SK-N-SH (cell line): ENCODE measurements at regions not wholly inside any gene's neighbourhood (a gene's known extent, or its start where the extent isn't known, plus 50 kb on each side); places are given as distances from the start of the nearest gene placed in this dataset.

Experiments
- CTCF ChIA-PET: fragments of 300-600, 350-600 bp; formaldehyde crosslinking; extraction: SDS; loops from one replicate; lab custom pipeline; 2021; lab: Yijun Ruan, JAX
- POLR2A ChIA-PET: fragments of 350-600 bp; sonication (Branson Sonifier 250); formaldehyde crosslinking; extraction: SDS; loops from one replicate; lab custom pipeline; 2020; ENCODE audit warnings: antibody characterized with exemption, inconsistent platforms; lab: Yijun Ruan, JAX
- DNase-seq: peaks from one replicate; pipeline ENCODE4 v3.0.0; 2012
- H2AFZ ChIP-seq: fragments of 200-600 bp; sonication (generic); 2 replicates; pipeline ENCODE4 v1.8.1; 2016; ENCODE audit warnings: antibody characterized with exemption, mild to moderate bottlenecking, low read depth
- H3F3A ChIP-seq: fragments of 200-600 bp; sonication (generic); replicated peaks from 2 replicates; pipeline ENCODE3; 2016; ENCODE audit warnings: antibody characterized with exemption, mild to moderate bottlenecking; ENCODE audit not compliant: insufficient read depth
- H3K27ac ChIP-seq, 2 experiments: fragments of 200-500 bp in 1 of 2; fragments of 200-600 bp in 1 of 2; sonication (Bioruptor generic) in 1 of 2; sonication (generic), shearing (Covaris generic) in 1 of 2; 2 replicates each; pipeline versions ENCODE4 v1.5.1 to v1.6.1; 2014 to 2016; ENCODE audit warnings: low read depth in 2 of 2, inconsistent platforms in 1 of 2, low read length in 1 of 2, mild to moderate bottlenecking in 1 of 2, mixed read lengths in 1 of 2
- H3K27me3 ChIP-seq: fragments of 200-600 bp; sonication (generic), shearing (Covaris generic); 2 replicates; pipeline ENCODE4 v1.6.1; 2016; ENCODE audit warnings: mixed run types; ENCODE audit not compliant: insufficient read depth
- H3K36me3 ChIP-seq, 2 experiments: fragments of 200-500 bp in 1 of 2; fragments of 200-600 bp in 1 of 2; sonication (Bioruptor generic) in 1 of 2; sonication (generic) in 1 of 2; replicated peaks in 1 of 2; 2 replicates each; pipeline versions ENCODE3 to v1.5.1; 2014 to 2016; ENCODE audit warnings: low read length in 1 of 2, mild to moderate bottlenecking in 1 of 2; ENCODE audit not compliant: insufficient read depth in 2 of 2, control insufficient read depth in 1 of 2
- H3K4me1 ChIP-seq, 2 experiments: fragments of 200-500 bp in 1 of 2; fragments of 200-600 bp in 1 of 2; sonication (Bioruptor generic) in 1 of 2; sonication (generic), shearing (Covaris generic) in 1 of 2; 2 replicates each; pipeline versions ENCODE4 v1.5.1 to v1.6.1; 2014 to 2016; ENCODE audit warnings: low read depth in 1 of 2, low read length in 1 of 2, mixed run types in 1 of 2; ENCODE audit not compliant: insufficient read depth in 2 of 2, control insufficient read depth in 1 of 2
- H3K4me2 ChIP-seq: fragments of 200-600 bp; sonication (generic), shearing (Covaris generic); 2 replicates; pipeline ENCODE4 v1.6.1; 2017; ENCODE audit warnings: mixed run types
- H3K4me3 ChIP-seq, 2 experiments: fragments of 200-500 bp in 1 of 2; fragments of 200-600 bp in 1 of 2; sonication (Bioruptor generic) in 1 of 2; sonication (generic), shearing (Covaris generic) in 1 of 2; 2 replicates each; pipeline versions ENCODE4 v1.5.1 to v1.8.1; 2014 to 2016; ENCODE audit warnings: low read depth in 2 of 2, inconsistent platforms in 1 of 2, low read length in 1 of 2, mild to moderate bottlenecking in 1 of 2, mixed read lengths in 1 of 2, moderate library complexity in 1 of 2
- H3K79me2 ChIP-seq: fragments of 200-600 bp; sonication (generic); 2 replicates; pipeline ENCODE4 v1.8.1; 2017; ENCODE audit warnings: mild to moderate bottlenecking; ENCODE audit not compliant: insufficient read depth
- H3K9ac ChIP-seq: fragments of 200-600 bp; sonication (generic); 2 replicates; pipeline ENCODE4 v1.6.1; 2017; ENCODE audit warnings: mixed run types
- H3K9me2 ChIP-seq: fragments of 200-600 bp; sonication (generic); 2 replicates; pipeline ENCODE4 v1.6.1; 2017; ENCODE audit warnings: mixed run types
- H3K9me3 ChIP-seq: fragments of 200-600 bp; sonication (generic); 2 replicates; pipeline ENCODE4 v1.6.1; 2017; ENCODE audit warnings: mixed run types, mild to moderate bottlenecking, moderate library complexity
- H4K20me1 ChIP-seq: fragments of 200-600 bp; sonication (generic); 2 replicates; pipeline ENCODE4 v1.6.1; 2017; ENCODE audit warnings: mild to moderate bottlenecking, mixed run types; ENCODE audit not compliant: insufficient read depth
- CHD2 ChIP-seq: fragments of 150-350 bp; IDR thresholded peaks from 2 replicates; pipeline ENCODE4 v1.6.1; 2018; ENCODE audit warnings: low read length; ENCODE audit not compliant: partially characterized antibody
- ELF1 ChIP-seq: IDR thresholded peaks from 2 replicates; pipeline ENCODE4 v1.4.0; 2012
- EP300 ChIP-seq, 2 experiments: IDR thresholded peaks; 2 replicates each; pipeline versions ENCODE4 v1.4.0 to v1.6.1; 2012; ENCODE audit warnings: borderline replicate concordance in 1 of 2, low read depth in 1 of 2, low read length in 1 of 2
- FOXJ3 ChIP-seq: sonication (generic); formaldehyde crosslinking; IDR thresholded peaks from 2 replicates; pipeline ENCODE4 v1.5.1; 2020; ENCODE audit warnings: mild to moderate bottlenecking, missing genetic modification reagents
- GABPA ChIP-seq: IDR thresholded peaks from 2 replicates; pipeline ENCODE4 v1.4.0; 2012; ENCODE audit warnings: low read depth, mild to moderate bottlenecking
- MEF2A ChIP-seq: IDR thresholded peaks from 2 replicates; pipeline ENCODE4 v1.4.0; 2012; ENCODE audit warnings: low read depth, borderline replicate concordance
- MXI1 ChIP-seq: IDR thresholded peaks from 2 replicates; pipeline ENCODE4 v1.6.1; 2012; ENCODE audit warnings: mild to moderate bottlenecking, low read depth, low read length, improper control_type of control experiment
- NFIC ChIP-seq: IDR thresholded peaks from 2 replicates; pipeline ENCODE4 v1.4.0; 2012; ENCODE audit warnings: borderline replicate concordance
- NRF1 ChIP-seq: IDR thresholded peaks from 2 replicates; pipeline ENCODE4 v1.6.1; 2012; ENCODE audit warnings: low read depth, mild to moderate bottlenecking, low read length
- RAD21 ChIP-seq: IDR thresholded peaks from 2 replicates; pipeline ENCODE4 v1.6.1; 2012; ENCODE audit warnings: mild to moderate bottlenecking, low read length
- RCOR1 ChIP-seq: fragments of 150-350 bp; IDR thresholded peaks from 2 replicates; pipeline ENCODE4 v1.6.1; 2017; ENCODE audit warnings: antibody characterized with exemption, low read length
- RFX5 ChIP-seq: IDR thresholded peaks from 2 replicates; pipeline ENCODE4 v1.6.1; 2012; ENCODE audit warnings: mild to moderate bottlenecking, improper control_type of control experiment, low read length
- TAF1 ChIP-seq: IDR thresholded peaks from 2 replicates; pipeline ENCODE4 v1.6.1; 2012; ENCODE audit warnings: low read depth, mild to moderate bottlenecking, low read length, moderate library complexity, borderline replicate concordance
- TEAD4 ChIP-seq: IDR thresholded peaks from 2 replicates; pipeline ENCODE4 v1.4.0; 2012; ENCODE audit warnings: mild to moderate bottlenecking, borderline replicate concordance; ENCODE audit not compliant: insufficient read depth
- ZBTB33 ChIP-seq: IDR thresholded peaks from 2 replicates; pipeline ENCODE4 v1.4.0; 2012; ENCODE audit warnings: low read depth, borderline replicate concordance
- WGBS: methylation state at CpG from one replicate; pipeline ENCODE4 v1.1.6; 2017; ENCODE audit warnings: low lambda C conversion rate; 5-methylcytosine and 5-hydroxymethylcytosine counted together
- TF ChIP-seq, protein P1 (sequence below): fragments of 150-350 bp; IDR thresholded peaks from 2 replicates; pipeline ENCODE4 v1.6.1; 2017; ENCODE audit warnings: antibody characterized with exemption, low read length, low read depth, borderline replicate concordance
- TF ChIP-seq, protein P2 (sequence below): fragments of 200-600 bp; sonication (generic); IDR thresholded peaks from 2 replicates; pipeline ENCODE4 v1.6.1; 2017; ENCODE audit warnings: antibody characterized with exemption, mild to moderate bottlenecking, moderate library complexity
- TF ChIP-seq, protein P3 (sequence below): IDR thresholded peaks from 2 replicates; pipeline ENCODE4; 2012

DNA sequence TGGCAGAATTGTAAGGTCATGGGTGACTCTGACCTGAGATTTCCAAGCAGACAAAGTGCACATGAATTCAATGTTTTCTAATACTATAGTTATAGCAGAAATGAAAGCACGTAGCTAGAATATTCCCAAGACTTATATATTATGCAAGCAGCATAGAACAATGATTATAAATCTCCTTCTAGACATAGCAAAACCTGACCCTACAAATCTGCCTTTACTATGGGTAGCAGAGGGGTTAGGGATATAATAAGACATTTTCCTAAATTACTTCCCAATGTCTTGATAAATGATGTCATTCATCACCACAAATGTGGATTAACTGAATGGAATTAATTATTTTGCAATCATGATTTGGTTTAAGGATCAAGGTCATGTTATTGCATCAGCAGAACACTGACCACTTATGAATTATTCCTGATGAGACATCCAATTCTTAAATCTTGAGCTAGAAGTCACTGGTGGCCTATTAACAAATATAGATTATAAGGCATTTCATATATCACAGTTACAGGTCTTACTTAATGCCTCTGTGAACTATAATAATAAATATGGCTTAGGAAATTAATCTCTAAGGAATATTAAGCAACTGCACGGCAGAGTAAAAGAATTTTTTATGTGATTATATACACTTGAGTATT lies 776.6 kb downstream of the AMY1C start:
- CTCF ChIA-PET, result no interaction called here
- H3K27ac ChIP-seq, result no peak overlapping the region

More for the DNA sequence above, 776.6 kb downstream of the AMY1C start:
- no peak overlapping the region for H3K4me2 ChIP-seq
- WGBS, result 23% methylated on average over 2 of the region's 2 CpGs
- no peaks in the 10 kb centered on the region for H3K4me1 ChIP-seq
- no peak overlapping the region for H3K9ac ChIP-seq
- no peaks in the 10 kb centered on the region for H3F3A ChIP-seq
- DNase-seq, result no peak
- no peak overlapping the region for H3K4me3 ChIP-seq
- POLR2A ChIA-PET, result no interaction called here
- H3K36me3 ChIP-seq, result no peaks in the 10 kb centered on the region
- no peaks in the 10 kb centered on the region for H4K20me1 ChIP-seq
- no peaks in the 10 kb centered on the region; the same call in 1 of the 2 replicates for H3K9me3 ChIP-seq
- TF ChIP-seq EP300 (IDR thresholded peaks at IDR 0.05; ENCODE audit: borderline replicate concordance in 1 of 2, low read depth in 1 of 2, low read length in 1 of 2) (no peak), RCOR1 (no peak), RAD21 (no peak), CHD2 (no peak), GABPA (no peak), TAF1 (no peak), MEF2A (no peak), RFX5 (no peak), NRF1 (no peak), TEAD4 (no peak), FOXJ3 (no peak), ELF1 (no peak), MXI1 (no peak), NFIC (no peak), ZBTB33 (no peak)
- TF ChIP-seq, protein P1, sequence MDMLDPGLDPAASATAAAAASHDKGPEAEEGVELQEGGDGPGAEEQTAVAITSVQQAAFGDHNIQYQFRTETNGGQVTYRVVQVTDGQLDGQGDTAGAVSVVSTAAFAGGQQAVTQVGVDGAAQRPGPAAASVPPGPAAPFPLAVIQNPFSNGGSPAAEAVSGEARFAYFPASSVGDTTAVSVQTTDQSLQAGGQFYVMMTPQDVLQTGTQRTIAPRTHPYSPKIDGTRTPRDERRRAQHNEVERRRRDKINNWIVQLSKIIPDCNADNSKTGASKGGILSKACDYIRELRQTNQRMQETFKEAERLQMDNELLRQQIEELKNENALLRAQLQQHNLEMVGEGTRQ, result no peak
- TF ChIP-seq, protein P2, sequence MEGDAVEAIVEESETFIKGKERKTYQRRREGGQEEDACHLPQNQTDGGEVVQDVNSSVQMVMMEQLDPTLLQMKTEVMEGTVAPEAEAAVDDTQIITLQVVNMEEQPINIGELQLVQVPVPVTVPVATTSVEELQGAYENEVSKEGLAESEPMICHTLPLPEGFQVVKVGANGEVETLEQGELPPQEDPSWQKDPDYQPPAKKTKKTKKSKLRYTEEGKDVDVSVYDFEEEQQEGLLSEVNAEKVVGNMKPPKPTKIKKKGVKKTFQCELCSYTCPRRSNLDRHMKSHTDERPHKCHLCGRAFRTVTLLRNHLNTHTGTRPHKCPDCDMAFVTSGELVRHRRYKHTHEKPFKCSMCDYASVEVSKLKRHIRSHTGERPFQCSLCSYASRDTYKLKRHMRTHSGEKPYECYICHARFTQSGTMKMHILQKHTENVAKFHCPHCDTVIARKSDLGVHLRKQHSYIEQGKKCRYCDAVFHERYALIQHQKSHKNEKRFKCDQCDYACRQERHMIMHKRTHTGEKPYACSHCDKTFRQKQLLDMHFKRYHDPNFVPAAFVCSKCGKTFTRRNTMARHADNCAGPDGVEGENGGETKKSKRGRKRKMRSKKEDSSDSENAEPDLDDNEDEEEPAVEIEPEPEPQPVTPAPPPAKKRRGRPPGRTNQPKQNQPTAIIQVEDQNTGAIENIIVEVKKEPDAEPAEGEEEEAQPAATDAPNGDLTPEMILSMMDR, result no peak
- TF ChIP-seq, protein P3, sequence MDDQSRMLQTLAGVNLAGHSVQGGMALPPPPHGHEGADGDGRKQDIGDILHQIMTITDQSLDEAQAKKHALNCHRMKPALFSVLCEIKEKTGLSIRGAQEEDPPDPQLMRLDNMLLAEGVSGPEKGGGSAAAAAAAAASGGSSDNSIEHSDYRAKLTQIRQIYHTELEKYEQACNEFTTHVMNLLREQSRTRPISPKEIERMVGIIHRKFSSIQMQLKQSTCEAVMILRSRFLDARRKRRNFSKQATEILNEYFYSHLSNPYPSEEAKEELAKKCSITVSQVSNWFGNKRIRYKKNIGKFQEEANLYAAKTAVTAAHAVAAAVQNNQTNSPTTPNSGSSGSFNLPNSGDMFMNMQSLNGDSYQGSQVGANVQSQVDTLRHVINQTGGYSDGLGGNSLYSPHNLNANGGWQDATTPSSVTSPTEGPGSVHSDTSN, result no peak
- no peaks in the 10 kb centered on the region for H3K27me3 ChIP-seq
- H3K79me2 ChIP-seq, result no peaks in the 10 kb centered on the region
- H2AFZ ChIP-seq, result no peak overlapping the region
- H3K9me2 ChIP-seq, result no peaks in the 10 kb centered on the region
